ENCODE measurements at regions not wholly inside any gene's neighbourhood (a gene's known extent, or its start where the extent isn't known, plus 50 kb on each side); places are given as distances from the start of the nearest gene placed in this dataset.

- Histone ChIP-seq H3K36me3 (replicated peaks; ENCODE audit: insufficient read depth, low read length) (no peaks in the 10 kb centered on the region), H3K4me2 (ENCODE audit: low read depth, low read length) (no peak overlapping the region), H2AFZ (ENCODE audit: low read length) (no peak overlapping the region), H3K79me2 (ENCODE audit: low read length) (no peaks in the 10 kb centered on the region), H3K27me3 (replicated peaks; ENCODE audit: insufficient read depth, low read length) (no peaks in the 10 kb centered on the region), H3K4me1 (ENCODE audit: low read length) (no peaks in the 10 kb centered on the region), H3K9ac (ENCODE audit: low read length) (no peak overlapping the region), H3K9me3 (replicated peaks; ENCODE audit: insufficient read depth, low read length) (no peaks in the 10 kb centered on the region), H3K9me2 (replicated peaks; ENCODE audit: insufficient read depth, low read length) (no peaks in the 10 kb centered on the region), H3K27ac (ENCODE audit: low read length) (no peak overlapping the region), H3F3A (ENCODE audit: insufficient read depth, low read length) (no peaks in the 10 kb centered on the region), H4K20me1 (ENCODE audit: insufficient read depth, low read length) (no peaks in the 10 kb centered on the region), H3K4me3 (ENCODE audit: low read length) (no peak overlapping the region)
- no peak for TF ChIP-seq EZH2 (optimal IDR thresholded peaks at IDR 0.05; ENCODE audit: low read depth, low read length)
- TF ChIP-seq, protein P1, sequence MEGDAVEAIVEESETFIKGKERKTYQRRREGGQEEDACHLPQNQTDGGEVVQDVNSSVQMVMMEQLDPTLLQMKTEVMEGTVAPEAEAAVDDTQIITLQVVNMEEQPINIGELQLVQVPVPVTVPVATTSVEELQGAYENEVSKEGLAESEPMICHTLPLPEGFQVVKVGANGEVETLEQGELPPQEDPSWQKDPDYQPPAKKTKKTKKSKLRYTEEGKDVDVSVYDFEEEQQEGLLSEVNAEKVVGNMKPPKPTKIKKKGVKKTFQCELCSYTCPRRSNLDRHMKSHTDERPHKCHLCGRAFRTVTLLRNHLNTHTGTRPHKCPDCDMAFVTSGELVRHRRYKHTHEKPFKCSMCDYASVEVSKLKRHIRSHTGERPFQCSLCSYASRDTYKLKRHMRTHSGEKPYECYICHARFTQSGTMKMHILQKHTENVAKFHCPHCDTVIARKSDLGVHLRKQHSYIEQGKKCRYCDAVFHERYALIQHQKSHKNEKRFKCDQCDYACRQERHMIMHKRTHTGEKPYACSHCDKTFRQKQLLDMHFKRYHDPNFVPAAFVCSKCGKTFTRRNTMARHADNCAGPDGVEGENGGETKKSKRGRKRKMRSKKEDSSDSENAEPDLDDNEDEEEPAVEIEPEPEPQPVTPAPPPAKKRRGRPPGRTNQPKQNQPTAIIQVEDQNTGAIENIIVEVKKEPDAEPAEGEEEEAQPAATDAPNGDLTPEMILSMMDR (IDR thresholded peaks at IDR 0.05; ENCODE audit: low read length), result no peak
- DNase-seq, result no peak
Observed at GRCh38 chr7:67564959-67565358, 568.3 kb downstream of the TYW1 start.

DNA sequence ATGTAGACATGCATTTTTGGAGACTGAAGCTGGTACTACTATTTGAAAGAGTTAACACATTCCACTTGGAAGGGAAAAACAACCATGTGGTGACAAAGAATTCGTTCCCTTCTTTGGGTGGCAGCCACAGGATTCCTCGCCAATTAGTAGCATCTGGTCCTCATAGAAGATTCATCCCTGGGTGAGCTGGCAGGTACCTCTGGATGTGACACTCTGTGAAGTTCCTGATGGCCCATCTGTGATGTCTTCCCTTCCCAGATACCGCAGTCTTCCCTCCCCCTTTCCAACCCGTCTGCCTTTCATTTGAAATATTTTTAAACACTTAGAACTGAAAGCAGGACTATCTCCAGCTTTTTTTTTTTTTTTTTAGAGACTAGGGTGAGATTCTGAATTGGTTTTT, 569.5 kb downstream of the TYW1 start:
- Histone ChIP-seq H3K27ac (ENCODE audit: low read length) (no peak overlapping the region), H4K20me1 (ENCODE audit: insufficient read depth, low read length) (no peaks in the 10 kb centered on the region), H3K4me1 (ENCODE audit: low read length) (no peaks in the 10 kb centered on the region), H3K9me3 (replicated peaks; ENCODE audit: insufficient read depth, low read length) (no peaks in the 10 kb centered on the region), H3F3A (ENCODE audit: insufficient read depth, low read length) (no peaks in the 10 kb centered on the region), H3K9ac (ENCODE audit: low read length) (no peak overlapping the region), H3K4me2 (ENCODE audit: low read depth, low read length) (no peak overlapping the region), H3K4me3 (ENCODE audit: low read length) (no peak overlapping the region), H3K9me2 (replicated peaks; ENCODE audit: insufficient read depth, low read length) (no peaks in the 10 kb centered on the region), H3K36me3 (replicated peaks; ENCODE audit: insufficient read depth, low read length) (no peaks in the 10 kb centered on the region), H3K27me3 (replicated peaks; ENCODE audit: insufficient read depth, low read length) (no peaks in the 10 kb centered on the region), H3K79me2 (ENCODE audit: low read length) (no peaks in the 10 kb centered on the region), H2AFZ (ENCODE audit: low read length) (no peak overlapping the region)
- TF ChIP-seq, protein P1 (IDR thresholded peaks at IDR 0.05; ENCODE audit: low read length), result no peak
- TF ChIP-seq EZH2phosphoT487 (IDR thresholded peaks at IDR 0.05; ENCODE audit: low read length), result no peak
- TF ChIP-seq EZH2 (optimal IDR thresholded peaks at IDR 0.05; ENCODE audit: low read depth, low read length), result no peak
- no peak for DNase-seq

DNA sequence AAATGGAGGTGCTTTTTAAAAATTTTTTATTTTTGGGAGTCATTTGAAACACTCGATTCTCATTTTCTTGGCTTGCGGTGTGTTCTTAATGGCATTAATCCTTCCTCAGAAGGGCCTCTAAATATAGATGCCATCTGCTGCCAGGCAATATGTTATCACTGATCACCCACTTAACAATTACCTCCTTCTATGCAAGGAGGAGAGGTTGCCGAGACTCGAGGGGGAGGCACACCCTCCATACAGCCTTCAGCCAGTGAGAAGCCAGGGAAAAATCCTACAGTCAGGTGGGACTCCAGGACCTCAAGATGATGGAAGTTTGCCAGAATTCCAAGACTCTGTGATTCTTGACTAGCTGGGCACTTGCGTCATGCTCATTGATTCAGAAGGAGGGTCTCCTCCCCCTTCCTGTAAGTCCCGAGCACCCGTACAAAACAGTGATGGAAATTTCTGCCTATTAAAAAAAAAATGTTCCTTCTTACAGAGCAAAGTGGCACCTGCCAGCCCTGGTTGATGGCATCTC, 574.5 kb downstream of the TYW1 start:
- Histone ChIP-seq H3K9me2 (replicated peaks; ENCODE audit: insufficient read depth, low read length) (no peaks in the 10 kb centered on the region), H3K27ac (ENCODE audit: low read length) (no peak overlapping the region), H3F3A (ENCODE audit: insufficient read depth, low read length) (no peaks in the 10 kb centered on the region), H3K4me1 (ENCODE audit: low read length) (no peaks in the 10 kb centered on the region), H4K20me1 (ENCODE audit: insufficient read depth, low read length) (no peaks in the 10 kb centered on the region), H3K36me3 (replicated peaks; ENCODE audit: insufficient read depth, low read length) (no peaks in the 10 kb centered on the region), H3K9me3 (replicated peaks; ENCODE audit: insufficient read depth, low read length) (no peaks in the 10 kb centered on the region), H2AFZ (ENCODE audit: low read length) (no peak overlapping the region), H3K27me3 (replicated peaks; ENCODE audit: insufficient read depth, low read length) (no peaks in the 10 kb centered on the region), H3K9ac (ENCODE audit: low read length) (no peak overlapping the region), H3K79me2 (ENCODE audit: low read length) (no peaks in the 10 kb centered on the region), H3K4me2 (ENCODE audit: low read depth, low read length) (no peak overlapping the region), H3K4me3 (ENCODE audit: low read length) (no peak overlapping the region)
- TF ChIP-seq, protein P1 (IDR thresholded peaks at IDR 0.05; ENCODE audit: low read length), result no peak
- no peak for TF ChIP-seq EZH2phosphoT487 (IDR thresholded peaks at IDR 0.05; ENCODE audit: low read length)
- TF ChIP-seq EZH2 (optimal IDR thresholded peaks at IDR 0.05; ENCODE audit: low read depth, low read length), result no peak
- DNase-seq, result no peak
